K562 (cell line): ENCODE measurements at regions not wholly inside any gene's neighbourhood (a gene's known extent, or its start where the extent isn't known, plus 50 kb on each side); places are given as distances from the start of the nearest gene placed in this dataset.

Experiments used
- ATAC-seq: fragments of 200-7000 bp; cut with Tn5 transposase; 3 replicates; pipeline ENCODE4 v1.9.1; 2020; ENCODE audit warnings: moderate library complexity
- BruUV-seq: library from RNA; stranded (reverse); fragments of 400-500 nt; replicated peaks from 2 replicates; lab custom pipeline; 2021; lab: Mats Ljungman, UMichigan
- CTCF ChIA-PET: fragments of 300-600 bp; formaldehyde crosslinking; extraction: SDS; loops from one replicate; lab custom pipeline; 2021; ENCODE audit warnings: low intra/inter-chr PET ratio; lab: Yijun Ruan, JAX
- POLR2A ChIA-PET: fragments of 300-600, 350-650 bp; sonication (Branson Sonifier 250); formaldehyde crosslinking; extraction: SDS; loops from one replicate; lab custom pipeline; 2021; ENCODE audit warnings: antibody characterized with exemption, inconsistent platforms; lab: Yijun Ruan, JAX
- DNase-seq, 4 experiments: peaks; one replicate each; pipeline versions ENCODE4 v3.0.0 to v3.0.0-alpha.2; 2011 to 2018; ENCODE audit warnings: low spot score in 3 of 4, mixed read lengths in 3 of 4; ENCODE audit errors: extremely low read depth in 1 of 4
- FAIRE-seq: peaks from 2 replicates; lab custom pipeline; 2011; peaks lifted over from hg19 to GRCh38; lab: Jason Lieb, UNC
- H2AFZ ChIP-seq: 2 replicates; pipeline ENCODE4 v1.6.0; 2011; ENCODE audit warnings: low read depth, low read length, control low read depth, inconsistent platforms
- H3K27ac ChIP-seq: fragments of 200-600 bp; 3 replicates; pipeline ENCODE4 v1.8.0; 2011; ENCODE audit warnings: low read depth, mild to moderate bottlenecking, control low read depth, inconsistent platforms, low read length, moderate library complexity, mixed read lengths; ENCODE audit errors: extremely low read depth
- H3K27me3 ChIP-seq, 2 experiments: fragments of 300-600 bp in 1 of 2; 2 replicates in 1 of 2; 3 replicates in 1 of 2; pipeline versions ENCODE4 v1.6.0 to v1.8.0; 2011; ENCODE audit warnings: inconsistent platforms in 2 of 2, low read length in 2 of 2, mild to moderate bottlenecking in 1 of 2, mixed read lengths in 1 of 2, moderate library complexity in 1 of 2; ENCODE audit not compliant: control insufficient read depth in 2 of 2, insufficient read depth in 2 of 2
- H3K36me3 ChIP-seq: fragments of 300-600 bp; 3 replicates; pipeline ENCODE4 v1.8.0; 2011; ENCODE audit warnings: mild to moderate bottlenecking, low read length, inconsistent platforms; ENCODE audit not compliant: control insufficient read depth, insufficient read depth
- H3K4me1 ChIP-seq, 2 experiments: fragments of 200-600 bp in 1 of 2; replicated peaks in 1 of 2; 2 replicates in 1 of 2; 3 replicates in 1 of 2; pipeline versions ENCODE4 v1.5.1 to v1.8.0; 2011; ENCODE audit warnings: inconsistent platforms in 2 of 2, low read length in 2 of 2, mild to moderate bottlenecking in 1 of 2, mixed read lengths in 1 of 2, moderate library complexity in 1 of 2; ENCODE audit not compliant: control insufficient read depth in 2 of 2, insufficient read depth in 2 of 2
- H3K4me2 ChIP-seq: 2 replicates; pipeline ENCODE4 v1.6.1; 2011; ENCODE audit warnings: low read length, control low read depth, inconsistent platforms, mixed read lengths; ENCODE audit not compliant: insufficient read depth
- H3K4me3 ChIP-seq: fragments of 200-600 bp; sonication (generic), shearing (Covaris generic); 2 replicates; pipeline ENCODE4 v1.5.1; 2016; ENCODE audit warnings: control low read depth, inconsistent platforms
- H3K79me2 ChIP-seq: fragments of 200-600 bp; 3 replicates; pipeline ENCODE4 v1.8.0; 2011; ENCODE audit warnings: low read length, inconsistent platforms; ENCODE audit not compliant: control insufficient read depth, insufficient read depth
- H3K9ac ChIP-seq, 2 experiments: 2 replicates each; pipeline versions ENCODE4 v1.6.0 to v1.6.1; 2011; ENCODE audit warnings: low read depth in 2 of 2, low read length in 2 of 2, control low read depth in 1 of 2, inconsistent platforms in 1 of 2, mild to moderate bottlenecking in 1 of 2, mixed read lengths in 1 of 2; ENCODE audit not compliant: insufficient read depth in 1 of 2
- H3K9me1 ChIP-seq: one replicate; pipeline ENCODE4 v1.6.0; 2011; ENCODE audit warnings: inconsistent platforms, mild to moderate bottlenecking, low read length, moderate library complexity; ENCODE audit not compliant: control insufficient read depth, insufficient read depth
- H3K9me3 ChIP-seq: replicated peaks from 2 replicates; pipeline ENCODE4 v1.5.1; 2011; ENCODE audit warnings: low read depth, low read length, inconsistent platforms; ENCODE audit not compliant: control insufficient read depth, insufficient read depth
- H4K20me1 ChIP-seq: replicated peaks from 2 replicates; pipeline ENCODE4 v1.6.1; 2011; ENCODE audit warnings: low read length, inconsistent platforms, mixed read lengths; ENCODE audit not compliant: control insufficient read depth, insufficient read depth
- ARHGAP35 ChIP-seq: fragments of 450-650 bp; IDR thresholded peaks from 2 replicates; pipeline ENCODE4 v1.6.1; 2018; ENCODE audit not compliant: partially characterized antibody
- BRD4 ChIP-seq: fragments of 200-600 bp; sonication (generic); IDR thresholded peaks from 2 replicates; pipeline ENCODE4 v1.6.1; 2017; ENCODE audit warnings: inconsistent platforms
- KDM4B ChIP-seq, 2 experiments: fragments of 450-650 bp in 1 of 2; sonication (generic) in 1 of 2; IDR thresholded peaks; 2 replicates each; pipeline ENCODE4 v1.6.1; 2016 to 2017; ENCODE audit warnings: borderline replicate concordance in 2 of 2, antibody characterized with exemption in 1 of 2, low read depth in 1 of 2, mild to moderate bottlenecking in 1 of 2
- SMAD2 ChIP-seq: fragments of 150-350 bp; IDR thresholded peaks from 2 replicates; pipeline ENCODE4 v1.6.1; 2014; ENCODE audit warnings: low read depth, mild to moderate bottlenecking, low read length
- TFAP4 ChIP-seq: sonication (generic); formaldehyde crosslinking; IDR thresholded peaks from 2 replicates; pipeline ENCODE4 v1.8.0; 2022; ENCODE audit warnings: missing genetic modification reagents, mild to moderate bottlenecking, moderate library complexity, borderline replicate concordance
- WHSC1 ChIP-seq: IDR thresholded peaks from one replicate; pipeline ENCODE4 v1.6.1; 2012; ENCODE audit warnings: low read length, control low read depth, inconsistent platforms
- ZBTB12 ChIP-seq: fragments of 250-450 bp; sonication (Bioruptor Pico); IDR thresholded peaks from 2 replicates; pipeline ENCODE4 v1.4.0; 2020
- WGBS: fragments of 100-300 bp; shearing (Covaris generic); methylation state at CpG from one replicate; pipeline ENCODE4 v1.1.6; 2016; ENCODE audit warnings: low coverage, mixed read lengths; ENCODE audit not compliant: insufficient coverage; ENCODE audit errors: missing lambda C conversion rate; 5-methylcytosine and 5-hydroxymethylcytosine counted together
- in situ Hi-C: fragments of 300-500 bp; cut with MboI; formaldehyde crosslinking; loops from 4 replicates; pipeline ENCODE4 v1.15.0; 2018; ENCODE audit warnings: inconsistent platforms, mixed read lengths
- intact Hi-C: fragments of 100-400 bp; cut with micrococcal nuclease; formaldehyde crosslinking; loops from 2 replicates; pipeline ENCODE4 v1.14.2; 2022

GRCh38 chr5:28493456-28493855, 1455.1 kb upstream of the CDH9 start:
- DNase-seq: no peak
- H3K27ac ChIP-seq: no peak overlapping the region
- intact Hi-C loops (no loop called here), in situ Hi-C loops (no loop called here)
- POLR2A ChIA-PET: no interaction called here
- H3K9ac ChIP-seq: no peak overlapping the region
- no peaks in the 10 kb centered on the region for H3K4me1 ChIP-seq
- no peak overlapping the region for H2AFZ ChIP-seq
- no peaks in the 10 kb centered on the region for H3K36me3 ChIP-seq
- WGBS: 0% methylated on average over 1 of the region's 1 CpG
- no peak overlapping the region for H3K4me3 ChIP-seq
- no peaks in the 10 kb centered on the region for H3K27me3 ChIP-seq
- no peak for ATAC-seq
- no peaks in the 10 kb centered on the region for H3K9me3 ChIP-seq
- H4K20me1 ChIP-seq: no peaks in the 10 kb centered on the region
- no peak for TF ChIP-seq KDM4B (IDR thresholded peaks at IDR 0.05; ENCODE audit: borderline replicate concordance in 2 of 2, low read depth in 1 of 2)
- no peak for TF ChIP-seq ZBTB12
- no peak for TF ChIP-seq WHSC1
- no peak for TF ChIP-seq ARHGAP35
- TF ChIP-seq SMAD2: no peak
- no peak for TF ChIP-seq BRD4
- no peak for TF ChIP-seq TFAP4 (CRISPR knock-in tag)
- no peaks in the 10 kb centered on the region for H3K9me1 ChIP-seq
- no peak overlapping the region for H3K4me2 ChIP-seq
- BruUV-seq: no TSS peak
- no peaks in the 10 kb centered on the region for H3K79me2 ChIP-seq
- no peak for FAIRE-seq
- CTCF ChIA-PET: no interaction called here
